NCI-H345 treated with DMSO at 0.1 percent for 48 hours (cell line): ENCODE measurements at regions not wholly inside any gene's neighbourhood (a gene's known extent, or its start where the extent isn't known, plus 50 kb on each side); places are given as distances from the start of the nearest gene placed in this dataset.

Experiments used
- DNase-seq: peaks from one replicate; lab custom pipeline; 2025; ENCODE audit not compliant: unreplicated experiment; lab: John Stamatoyannopoulos, UW

DNA sequence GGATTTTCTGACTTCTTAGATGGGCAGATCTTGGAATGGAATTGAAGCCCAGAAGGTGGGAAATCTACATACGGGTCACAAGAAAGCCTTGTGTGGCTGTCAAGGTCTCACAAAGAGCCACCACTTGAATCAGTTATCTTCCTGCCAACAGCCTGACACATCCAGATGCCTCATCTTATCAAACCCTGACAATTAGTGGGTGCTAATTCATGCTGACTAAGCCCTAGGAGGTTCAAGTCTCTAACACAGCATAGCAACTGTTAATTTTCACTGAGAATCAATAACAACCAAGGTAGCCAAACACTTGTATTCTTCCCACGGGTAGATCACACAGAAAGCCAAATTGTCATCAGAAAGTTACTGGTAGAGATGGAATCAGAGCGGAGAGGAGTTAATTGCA lies 222.2 kb downstream of the TMEM167A start:
- no peak for DNase-seq

DNA sequence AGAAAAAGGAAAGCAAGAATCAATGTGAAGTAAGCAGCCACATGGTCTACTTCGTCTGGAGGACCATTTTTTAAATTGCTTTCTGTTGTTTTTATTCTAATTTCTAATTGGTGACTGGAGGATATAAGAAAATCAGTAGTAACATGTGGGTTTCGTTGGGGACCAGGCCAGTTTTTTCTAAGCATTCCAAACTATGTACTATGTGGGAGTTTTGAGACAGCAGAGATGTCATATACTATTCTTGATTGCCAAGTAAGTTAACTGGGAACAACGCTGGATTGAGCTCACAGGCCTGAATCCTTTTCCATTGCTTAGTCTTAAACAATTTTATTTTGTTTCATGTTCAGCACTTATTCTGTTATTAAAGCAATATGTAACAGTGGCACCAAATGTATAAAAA lies 225.7 kb downstream of the TMEM167A start:
- no peak for DNase-seq

DNA sequence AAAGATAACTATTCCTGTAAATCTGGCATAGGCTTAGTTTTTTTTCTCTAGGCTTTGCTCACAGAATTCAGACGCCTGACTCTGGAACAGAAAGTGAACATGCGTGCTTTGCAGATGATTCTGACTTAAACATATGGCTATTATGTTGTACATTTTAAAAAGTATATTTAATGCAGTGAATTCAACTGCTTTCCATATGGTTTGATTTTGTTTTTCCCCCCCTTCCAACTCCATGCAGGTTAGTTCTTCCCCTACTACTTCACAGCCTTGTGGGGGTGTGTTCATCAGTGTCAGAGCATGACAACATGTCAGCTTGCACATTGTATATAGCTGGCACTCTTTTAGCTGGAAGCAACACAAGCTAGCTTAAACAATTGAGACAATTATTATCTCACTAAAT lies 226.8 kb downstream of the TMEM167A start:
- DNase-seq: no peak

DNA sequence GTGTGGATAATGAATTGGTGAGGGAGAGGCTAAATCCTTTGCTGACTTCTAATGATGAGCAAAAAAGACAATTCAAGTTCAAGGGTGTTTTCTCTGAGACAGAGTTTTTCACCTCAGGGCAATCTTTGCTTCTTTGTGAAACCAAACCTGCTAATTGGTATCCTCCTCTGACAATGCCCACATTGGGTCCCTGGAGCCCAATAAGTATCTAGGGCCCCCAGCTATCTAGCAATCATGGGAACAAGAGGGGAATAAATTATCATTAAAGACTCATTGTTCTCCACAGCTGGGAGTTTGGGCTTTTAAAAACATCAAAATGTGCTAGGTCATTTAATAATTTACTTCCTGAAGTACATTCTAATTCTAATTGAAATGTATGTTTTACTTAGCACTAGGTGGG lies 227.3 kb downstream of the TMEM167A start:
- no peak for DNase-seq

DNA sequence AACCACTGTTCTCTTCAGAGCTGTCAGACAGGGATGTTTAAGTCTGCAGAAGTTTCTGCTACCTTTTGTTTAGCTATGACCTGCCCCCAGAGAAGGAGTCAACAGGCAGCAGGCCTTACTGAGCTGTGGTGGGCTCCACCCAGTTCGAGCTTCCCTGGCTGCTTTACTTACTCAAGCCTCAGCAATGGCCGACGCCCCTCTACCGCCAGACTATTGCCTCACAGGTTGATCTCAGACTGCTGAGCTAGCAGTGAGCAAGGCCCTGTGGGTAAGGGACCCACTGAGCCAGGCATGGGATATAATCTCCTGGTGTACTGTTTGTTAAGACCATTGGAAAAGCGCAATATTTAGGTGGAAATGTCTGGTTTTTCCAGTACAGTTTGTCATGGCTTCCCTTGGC lies 229.6 kb downstream of the TMEM167A start:
- DNase-seq: no peak

DNA sequence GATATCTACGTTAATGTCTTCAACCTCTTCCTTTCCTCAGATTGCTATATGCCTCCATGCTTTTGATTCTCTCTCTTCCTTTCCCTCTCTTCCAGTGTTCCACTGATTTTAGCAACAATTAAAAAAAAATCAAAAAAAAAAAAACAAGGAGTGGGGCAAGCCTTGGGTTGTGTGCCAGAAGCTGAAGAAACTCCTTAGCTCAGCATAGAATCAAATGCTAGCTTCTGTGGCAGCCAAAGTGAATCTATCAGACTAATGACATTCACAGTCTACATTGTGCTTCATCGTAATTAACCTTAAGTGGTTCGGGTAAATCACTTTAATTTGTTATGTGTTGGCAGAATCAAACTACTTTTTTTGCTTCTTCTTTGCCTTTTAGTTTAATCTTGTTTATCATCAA lies 237.3 kb downstream of the TMEM167A start:
- DNase-seq: no peak

DNA sequence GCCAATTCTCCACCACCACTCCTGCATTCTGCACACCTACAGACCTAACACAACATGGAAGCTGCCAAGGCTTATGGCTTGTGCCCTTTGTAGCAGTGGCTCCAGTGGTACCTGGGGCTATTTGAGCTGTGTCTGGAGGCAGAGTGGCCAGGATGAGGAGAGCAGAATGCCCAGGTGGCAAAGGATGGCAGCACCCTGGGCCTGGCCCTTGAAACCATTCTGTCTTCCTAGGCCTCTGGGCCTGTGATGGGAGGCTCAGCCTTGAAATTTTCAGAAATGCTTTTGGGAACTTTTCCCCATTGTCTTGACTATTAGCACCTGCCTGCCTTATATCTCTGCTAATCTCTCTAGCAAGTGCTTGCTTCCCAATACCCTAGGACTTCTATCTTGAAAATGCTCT lies 241.7 kb downstream of the TMEM167A start:
- DNase-seq: no peak

DNA sequence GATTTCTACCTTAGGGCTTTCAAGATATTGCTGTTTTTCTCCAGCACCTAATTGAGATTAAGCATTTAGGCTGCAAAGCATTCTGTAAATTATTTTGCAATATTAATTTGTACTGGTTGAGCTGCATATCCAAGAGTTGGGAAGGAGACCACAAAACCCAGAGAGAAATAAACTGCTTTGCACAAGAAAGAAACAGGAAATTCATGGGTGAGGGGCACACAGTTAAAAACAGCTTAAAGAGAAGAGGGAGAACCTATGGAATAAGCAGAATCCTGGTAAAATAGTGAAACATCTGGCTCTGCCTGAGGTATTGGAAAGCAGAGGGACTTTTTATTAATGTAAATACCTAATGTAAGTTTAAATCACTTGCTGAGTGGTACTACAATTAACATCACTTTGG lies 243.0 kb downstream of the TMEM167A start:
- no peak for DNase-seq

DNA sequence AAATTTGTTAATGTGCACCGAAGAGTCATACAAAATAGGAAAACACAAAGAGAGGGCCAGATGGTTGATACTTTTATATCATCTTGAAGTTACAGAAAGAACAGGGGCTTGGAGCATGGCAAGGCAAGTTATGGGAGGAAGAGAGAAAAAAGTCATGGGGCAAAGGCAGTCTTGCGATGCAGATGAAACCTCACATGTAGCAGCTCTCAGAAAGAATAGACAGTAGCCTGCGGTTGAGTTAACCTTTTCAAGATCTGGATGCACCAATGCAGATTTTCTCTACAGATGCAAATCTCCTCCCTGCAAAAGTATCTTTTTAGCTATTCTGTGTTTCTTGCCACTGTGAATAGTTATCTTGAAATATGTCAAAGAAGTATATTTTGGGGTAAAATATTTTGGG lies 243.9 kb downstream of the TMEM167A start:
- no peak for DNase-seq

DNA sequence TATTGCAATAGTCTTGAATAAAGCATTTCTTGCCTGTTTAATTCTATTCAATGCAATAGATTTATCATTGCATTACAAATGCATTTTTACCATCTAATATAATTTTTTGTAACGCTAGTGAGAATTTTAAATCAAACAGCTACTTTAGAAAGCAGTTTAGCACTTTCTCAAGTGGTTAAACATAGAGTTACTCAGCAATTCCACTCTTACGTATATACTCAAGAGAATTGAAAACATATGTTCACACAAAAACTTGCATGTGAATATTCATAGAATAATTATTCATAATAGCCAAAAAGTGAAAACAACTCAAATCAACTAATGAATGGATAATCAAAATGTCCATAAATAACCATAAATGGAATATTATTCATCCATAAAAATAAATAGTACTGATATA lies 244.7 kb downstream of the TMEM167A start:
- no peak for DNase-seq

DNA sequence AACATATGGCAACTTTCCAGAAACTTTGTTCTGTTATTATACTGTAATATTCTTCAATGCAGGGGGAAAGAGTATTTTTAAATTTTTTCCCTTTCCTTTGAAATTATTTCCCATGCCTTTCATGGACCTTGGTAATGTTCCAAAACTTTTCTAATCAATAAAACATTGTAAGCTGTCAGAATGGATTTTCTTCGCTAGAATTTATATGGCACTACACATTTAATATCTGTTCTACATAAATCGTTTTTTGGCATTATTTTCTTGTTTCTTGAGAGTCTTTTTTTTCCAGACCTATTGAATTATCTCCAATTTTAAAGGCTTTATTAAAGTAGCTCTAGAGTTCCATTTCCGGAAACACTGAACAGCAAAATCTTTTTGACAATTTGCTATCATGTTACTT lies 249.0 kb downstream of the TMEM167A start:
- no peak for DNase-seq

DNA sequence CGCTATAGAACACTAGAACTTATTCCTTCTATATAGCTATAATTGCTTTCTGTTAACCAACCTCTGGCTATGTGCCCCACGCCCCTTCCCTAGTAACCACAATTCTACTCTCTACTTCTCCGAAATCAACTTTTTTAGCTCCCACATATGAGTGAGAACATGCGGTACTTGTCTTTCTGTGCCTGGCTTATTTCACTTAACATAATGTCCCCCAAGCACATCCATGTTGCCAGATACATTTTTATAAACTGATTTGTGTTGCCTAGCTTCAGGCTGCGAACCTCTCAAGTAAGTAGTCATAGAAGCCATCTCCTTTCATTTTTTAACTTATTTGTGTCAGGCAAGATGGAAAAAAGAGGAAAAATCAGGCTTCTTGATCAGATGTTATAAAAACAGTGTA lies 249.5 kb downstream of the TMEM167A start:
- no peak for DNase-seq

DNA sequence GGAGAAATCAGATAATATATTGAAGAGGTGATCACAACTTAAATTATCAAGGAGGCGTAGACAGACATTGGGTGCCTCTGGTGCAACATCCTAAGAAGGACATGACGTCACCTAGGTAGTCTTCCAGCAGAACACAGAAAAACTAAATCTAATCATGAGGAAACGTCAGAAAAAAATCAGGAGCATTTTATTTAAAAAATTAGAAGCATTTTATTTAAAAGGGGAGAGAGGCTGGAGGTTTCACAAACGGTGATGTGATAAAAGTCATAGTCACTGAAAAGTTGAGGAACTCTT lies 254.6 kb downstream of the TMEM167A start:
- DNase-seq: no peak

DNA sequence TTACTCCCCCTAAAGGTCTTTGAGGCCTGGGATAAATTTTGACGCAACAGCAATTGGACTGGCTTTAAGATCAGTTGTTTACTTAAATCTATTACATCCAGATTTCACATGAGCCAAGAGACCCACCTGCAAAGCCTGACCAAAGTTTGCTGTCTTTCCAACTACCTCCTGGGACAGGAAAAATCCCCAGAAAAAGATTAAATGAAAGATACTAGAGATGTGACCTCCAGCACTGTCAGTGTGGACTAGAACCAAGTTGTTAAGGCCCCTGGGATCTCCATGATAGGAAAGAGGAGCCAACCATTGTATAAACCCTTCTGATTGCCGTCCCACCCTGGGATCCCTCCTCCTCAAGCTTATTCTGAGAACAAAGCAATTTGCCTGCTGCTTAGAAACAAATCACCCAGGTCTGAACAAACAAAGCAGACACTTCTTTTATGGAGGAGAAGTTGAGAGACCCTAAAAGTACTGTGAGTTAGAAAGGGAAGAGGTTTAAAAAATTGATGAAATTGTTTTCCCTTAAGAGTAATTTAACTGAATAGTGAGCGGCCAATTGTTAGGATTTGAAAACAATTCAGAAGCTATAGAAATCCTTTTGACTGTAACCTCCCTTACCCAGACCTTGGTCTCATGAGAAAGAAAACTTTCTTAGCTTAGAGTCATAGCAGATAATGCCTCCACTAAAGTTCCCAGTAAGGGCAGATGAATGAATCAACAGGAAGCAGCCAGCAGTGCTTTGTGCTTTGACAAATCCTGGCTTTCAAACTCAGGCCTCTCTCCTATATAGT lies 255.2 kb downstream of the TMEM167A start:
- no peak for DNase-seq

DNA sequence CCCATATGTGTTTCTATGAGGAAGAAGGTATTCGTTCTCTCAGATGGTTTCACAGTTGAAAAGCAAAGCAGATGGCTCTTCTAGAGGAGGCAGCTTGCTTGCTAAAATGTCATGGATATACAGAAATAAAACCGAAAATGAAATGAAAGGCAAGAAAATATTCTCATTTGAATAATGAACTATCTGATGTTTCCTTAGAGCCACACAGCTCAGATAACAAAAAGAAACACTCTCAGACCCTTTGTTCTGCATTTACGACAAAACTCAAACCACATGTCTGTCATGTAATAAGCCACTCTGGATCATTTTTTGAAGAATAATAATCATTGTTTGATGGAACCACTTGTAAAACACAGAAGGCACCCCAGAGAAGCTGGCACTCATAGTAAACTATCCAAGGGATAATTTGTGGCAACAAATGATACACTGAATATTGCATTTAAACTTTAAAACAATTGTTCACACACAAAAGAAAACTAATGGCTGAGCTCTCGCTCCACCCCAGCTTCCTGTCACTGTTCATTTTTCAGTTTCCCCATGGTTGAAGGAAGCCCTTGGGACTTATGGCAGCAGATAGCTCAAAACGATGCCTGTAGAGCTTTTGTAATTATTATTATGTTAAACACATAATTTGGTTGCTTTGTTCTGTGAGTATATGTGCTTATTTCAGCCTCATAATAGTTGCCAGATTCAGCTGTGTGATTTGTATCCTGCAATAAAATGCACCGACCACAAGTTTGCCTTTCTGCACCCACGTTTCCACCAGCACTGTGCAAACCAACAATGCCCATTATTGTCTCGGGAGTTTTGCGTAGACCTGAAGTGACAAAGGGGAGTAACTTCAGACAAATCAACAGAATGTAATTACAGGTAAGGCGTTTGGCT lies 256.0 kb downstream of the TMEM167A start:
- no peak for DNase-seq

DNA sequence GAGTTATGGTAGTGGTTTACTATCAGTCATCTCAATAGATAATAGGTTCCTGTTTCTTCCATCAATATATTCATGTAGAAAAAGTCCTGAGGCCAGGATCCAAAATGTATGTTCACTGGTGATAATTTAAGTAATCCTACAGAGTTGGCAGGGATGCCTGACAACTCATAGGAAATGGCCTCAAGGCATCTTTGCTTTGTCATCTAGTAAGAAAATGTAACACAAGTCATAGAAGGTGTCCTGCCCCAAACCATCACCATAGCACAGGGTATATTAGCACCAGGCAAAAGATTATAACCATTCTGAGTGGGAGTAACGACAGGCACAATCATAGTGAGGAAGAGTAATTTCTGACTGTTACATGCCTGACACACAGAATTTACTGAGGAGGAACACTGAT lies 257.0 kb downstream of the TMEM167A start:
- DNase-seq: no peak

DNA sequence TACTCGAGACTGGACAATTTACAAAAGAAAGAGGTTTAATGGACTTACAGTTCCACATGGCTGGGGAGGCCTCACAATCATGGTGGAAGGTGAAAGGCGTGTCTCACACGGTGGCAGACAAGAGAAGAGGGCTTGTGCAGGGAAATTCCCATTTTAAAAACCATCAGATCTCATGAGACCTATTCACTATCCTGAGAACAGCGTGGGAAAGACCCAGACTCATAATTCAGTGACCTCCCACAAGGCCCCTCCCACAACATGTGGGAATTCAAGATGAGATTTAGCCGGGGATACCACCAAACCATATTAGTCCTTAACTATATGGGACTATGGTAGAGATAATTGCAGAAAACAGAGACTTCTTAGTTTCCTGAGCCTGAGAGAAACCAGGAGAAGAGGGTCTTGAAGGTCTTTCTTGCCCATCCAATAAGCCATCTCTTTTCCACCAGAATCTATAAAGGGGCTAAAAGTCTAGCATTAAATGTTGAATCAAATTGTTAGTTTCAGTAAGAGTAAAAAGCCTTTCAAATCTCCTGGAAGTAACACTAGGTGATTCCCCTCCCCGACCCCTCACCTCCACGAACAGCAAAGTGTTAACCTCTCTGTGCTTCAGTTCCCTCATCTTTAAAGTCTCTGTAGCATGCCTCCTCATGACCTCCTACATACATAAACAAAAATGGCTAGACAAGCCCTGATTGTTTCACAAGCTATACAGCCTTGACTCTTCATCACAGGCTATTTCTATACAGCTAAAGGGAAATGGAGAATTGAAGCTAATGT lies 259.1 kb downstream of the TMEM167A start:
- DNase-seq: no peak

DNA sequence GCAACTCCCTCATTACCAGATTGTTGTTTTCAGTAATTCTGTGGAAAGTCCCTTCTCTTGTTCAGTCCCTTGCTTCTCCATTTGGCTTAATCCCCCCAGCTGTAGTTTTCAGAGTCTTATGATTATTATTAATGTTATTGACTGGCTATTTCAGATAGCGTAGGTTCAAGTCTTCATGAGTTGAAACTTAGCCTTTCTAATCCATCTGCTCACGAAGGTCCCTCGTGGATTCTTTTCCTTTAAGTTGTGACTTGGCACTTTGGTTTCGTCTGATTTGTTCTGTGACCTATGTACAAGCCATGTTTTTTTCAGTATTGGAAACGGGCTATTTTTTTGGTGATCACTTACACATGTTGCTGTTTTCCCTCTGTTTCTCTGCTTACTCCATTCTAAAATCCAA lies 260.3 kb downstream of the TMEM167A start:
- DNase-seq: no peak

DNA sequence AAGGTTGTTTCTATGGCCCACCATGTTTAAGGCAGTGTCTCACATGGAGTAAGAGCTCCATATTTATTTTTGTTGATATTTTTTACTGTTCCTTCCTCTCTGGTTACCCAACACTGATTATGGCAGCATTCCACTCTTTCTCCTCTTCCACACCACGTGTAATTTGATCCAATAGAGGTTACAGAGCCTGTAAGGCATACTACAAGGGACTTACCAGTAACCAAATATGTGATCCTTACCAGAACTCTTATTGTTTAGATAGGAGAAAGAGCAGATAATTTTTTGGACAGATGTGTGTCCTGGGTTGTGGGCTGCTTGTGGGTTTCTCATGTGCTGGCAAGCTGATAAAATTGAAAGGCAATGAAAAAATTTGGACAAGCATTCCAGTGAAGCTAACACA lies 261.3 kb downstream of the TMEM167A start:
- DNase-seq: no peak

DNA sequence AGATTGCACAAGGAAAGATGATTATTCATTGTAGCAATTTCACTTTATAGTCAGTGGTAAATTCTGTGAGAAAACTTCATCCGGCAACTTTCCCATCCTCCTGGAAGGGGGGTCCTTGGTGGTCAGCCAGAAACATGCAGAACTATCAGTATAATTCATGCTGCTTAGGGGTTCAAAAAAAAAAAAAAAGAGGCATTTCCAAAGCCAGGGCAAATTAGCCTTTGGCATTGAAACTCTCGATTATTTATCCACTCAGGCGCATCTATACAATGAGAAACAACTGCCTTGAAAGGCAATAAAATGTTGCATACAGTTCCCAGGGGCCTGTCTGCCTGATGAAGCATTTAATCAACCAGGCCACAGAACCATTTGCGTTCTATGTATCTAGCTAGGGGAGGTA lies 263.3 kb downstream of the TMEM167A start:
- DNase-seq: no peak

DNA sequence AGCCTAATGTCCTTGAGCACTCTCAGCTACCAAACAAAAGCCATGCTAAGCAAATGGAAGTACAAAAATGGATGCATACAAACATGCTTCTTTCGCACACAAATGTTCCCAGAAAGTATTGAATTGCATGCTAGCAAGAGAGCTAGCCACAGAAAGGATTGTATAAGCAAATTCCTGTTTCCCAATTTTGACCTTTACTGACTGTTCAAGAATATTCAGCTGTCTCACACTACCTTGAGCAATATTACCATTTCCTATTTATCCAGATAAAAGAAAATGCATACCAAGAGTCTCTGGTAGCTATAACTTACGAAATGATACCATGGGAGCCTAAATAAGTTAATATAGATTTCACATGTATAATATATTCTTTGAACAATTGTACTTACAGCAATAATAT lies 264.6 kb downstream of the TMEM167A start:
- DNase-seq: no peak

DNA sequence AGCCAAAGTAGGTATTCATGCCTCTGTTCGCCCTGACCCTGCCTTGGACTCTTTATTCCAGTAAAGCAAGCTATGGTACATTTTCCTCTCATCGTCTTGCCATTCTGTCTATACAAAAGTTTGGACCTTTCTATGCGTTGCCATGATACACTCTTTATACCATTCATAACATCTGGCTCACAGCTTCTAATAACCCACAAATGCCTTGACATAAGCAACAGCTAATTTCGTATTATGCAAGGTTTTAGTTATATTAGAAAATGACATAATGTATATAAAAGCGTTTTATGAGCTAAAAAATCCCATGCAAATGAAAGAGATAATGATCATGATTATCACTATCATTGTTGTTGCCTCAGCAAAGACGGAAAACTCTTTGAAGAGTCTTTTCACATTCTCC lies 265.7 kb downstream of the TMEM167A start:
- no peak for DNase-seq
